ENCODE measurements at regions not wholly inside any gene's neighbourhood (a gene's known extent, or its start where the extent isn't known, plus 50 kb on each side); places are given as distances from the start of the nearest gene placed in this dataset.

GRCh38 chr5:2680979-2681378 lies 70.5 kb downstream of the IRX2 start:
- dilution Hi-C loops (cut with MboI; ENCODE audit: extremely low pct_ligation_motif_present, low sequenced_read_pairs), result no loop called here
- no peak overlapping the region for H3K4me3 ChIP-seq (replicated peaks in 1 of 3; ENCODE audit: insufficient read depth in 1 of 3, low read depth in 1 of 3, low read length in 3 of 3)
- POLR2A ChIA-PET, result no interaction called here

GRCh38 chr5:2677689-2678088 lies 73.8 kb downstream of the IRX2 start:
- no peak overlapping the region for H3K4me2 ChIP-seq (ENCODE audit: insufficient read depth, low read length)
- no peak overlapping the region for H3K4me3 ChIP-seq (replicated peaks in 1 of 3; ENCODE audit: insufficient read depth in 1 of 3, low read depth in 1 of 3, low read length in 3 of 3)
- intact Hi-C loops (cut with micrococcal nuclease), result no loop called here
- FAIRE-seq (no peak), DNase-seq (ENCODE audit: low read depth, low spot score) (no peak)
- no peaks in the 10 kb centered on the region for H3K79me2 ChIP-seq (ENCODE audit: control insufficient read depth, insufficient read depth, low read length)
- no peaks in the 10 kb centered on the region for H4K20me1 ChIP-seq (replicated peaks; ENCODE audit: control insufficient read depth, extremely low read depth, insufficient read depth, low read length)
- H3K9me1 ChIP-seq (replicated peaks; ENCODE audit: control insufficient read depth, extremely low read depth, insufficient read depth, low read length), result no peaks in the 10 kb centered on the region
- no peak overlapping the region for H2AFZ ChIP-seq (ENCODE audit: low read depth, low read length)
- H3K9ac ChIP-seq (replicated peaks; ENCODE audit: extremely low read depth, insufficient read depth, low read length), result no peak overlapping the region
- H3K4me1 ChIP-seq (ENCODE audit: control insufficient read depth, extremely low read depth, insufficient read depth, low read length), result no peaks in the 10 kb centered on the region
- BruUV-seq (replicated peaks), result no TSS peak
- ChIA-PET POLR2A (no interaction called here), CTCF (no interaction called here)
- H3K36me3 ChIP-seq (ENCODE audit: control insufficient read depth in 2 of 2, extremely low read depth in 1 of 2, insufficient read depth in 2 of 2, low read length in 2 of 2), result no peaks in the 10 kb centered on the region
- dilution Hi-C loops (cut with MboI; ENCODE audit: extremely low pct_ligation_motif_present, low sequenced_read_pairs), result no loop called here
- H3K9me3 ChIP-seq (replicated peaks; ENCODE audit: control insufficient read depth, insufficient read depth, low read length), result peaks cover 5% of the 10 kb centered on the region
- H3K27me3 ChIP-seq (ENCODE audit: control insufficient read depth in 2 of 2, insufficient read depth in 2 of 2, low read length in 2 of 2), result no peaks in the 10 kb centered on the region
- no peak overlapping the region for H3K27ac ChIP-seq (ENCODE audit: insufficient read depth, low read depth, low read length)
- TF ChIP-seq MAX (IDR thresholded peaks at IDR 0.05; ENCODE audit: insufficient read depth, insufficient read length) (no peak), FOS (IDR thresholded peaks at IDR 0.05; ENCODE audit: borderline replicate concordance, insufficient read depth, low read length) (no peak), GATA2 (IDR thresholded peaks at IDR 0.05; ENCODE audit: insufficient read depth, insufficient read length, low read depth, low read length) (no peak), POLR2A (IDR thresholded peaks at IDR 0.05; ENCODE audit: low read depth, low read length) (no peak), MYC (IDR thresholded peaks at IDR 0.05; ENCODE audit: low read depth, low read length) (no peak), EZH2 (IDR thresholded peaks at IDR 0.05; ENCODE audit: borderline replicate concordance, low read depth, low read length, severe bottlenecking) (no peak), POLR2AphosphoS5 (IDR thresholded peaks at IDR 0.05; ENCODE audit: insufficient read depth, low read depth, low read length) (no peak), CTCF (IDR thresholded peaks at IDR 0.05; ENCODE audit: extremely low read depth in 1 of 2, insufficient read depth in 1 of 2, low read depth in 1 of 2, low read length in 2 of 2) (no peak), JUN (IDR thresholded peaks at IDR 0.05; ENCODE audit: borderline replicate concordance, insufficient read depth, insufficient read length, low read depth) (no peak)

More at GRCh38 chr5:2680979-2681378, 70.5 kb downstream of the IRX2 start:
- Histone ChIP-seq H2AFZ (ENCODE audit: low read depth, low read length) (no peak overlapping the region), H3K27me3 (ENCODE audit: control insufficient read depth in 2 of 2, insufficient read depth in 2 of 2, low read length in 2 of 2) (no peaks in the 10 kb centered on the region), H3K9me3 (replicated peaks; ENCODE audit: control insufficient read depth, insufficient read depth, low read length) (peaks cover 5% of the 10 kb centered on the region), H3K4me2 (ENCODE audit: insufficient read depth, low read length) (no peak overlapping the region), H3K79me2 (ENCODE audit: control insufficient read depth, insufficient read depth, low read length) (no peaks in the 10 kb centered on the region), H3K27ac (ENCODE audit: insufficient read depth, low read depth, low read length) (no peak overlapping the region), H3K9me1 (replicated peaks; ENCODE audit: control insufficient read depth, extremely low read depth, insufficient read depth, low read length) (no peaks in the 10 kb centered on the region), H3K36me3 (ENCODE audit: control insufficient read depth in 2 of 2, extremely low read depth in 1 of 2, insufficient read depth in 2 of 2, low read length in 2 of 2) (no peaks in the 10 kb centered on the region), H4K20me1 (replicated peaks; ENCODE audit: control insufficient read depth, extremely low read depth, insufficient read depth, low read length) (no peaks in the 10 kb centered on the region), H3K9ac (replicated peaks; ENCODE audit: extremely low read depth, insufficient read depth, low read length) (no peak overlapping the region), H3K4me1 (ENCODE audit: control insufficient read depth, extremely low read depth, insufficient read depth, low read length) (no peaks in the 10 kb centered on the region)
- intact Hi-C loops (cut with micrococcal nuclease), result no loop called here
- FAIRE-seq (no peak), DNase-seq (ENCODE audit: low read depth, low spot score) (no peak)
- CTCF ChIA-PET, result no interaction called here
- BruUV-seq (replicated peaks), result no TSS peak
- TF ChIP-seq CTCF (IDR thresholded peaks at IDR 0.05; ENCODE audit: extremely low read depth in 1 of 2, insufficient read depth in 1 of 2, low read depth in 1 of 2, low read length in 2 of 2) (no peak), POLR2AphosphoS5 (IDR thresholded peaks at IDR 0.05; ENCODE audit: insufficient read depth, low read depth, low read length) (no peak)

All from endothelial cell of umbilical vein (primary cell).